Neural progenitor cell (in vitro differentiated cells): ENCODE measurements at regions not wholly inside any gene's neighbourhood (a gene's known extent, or its start where the extent isn't known, plus 50 kb on each side); places are given as distances from the start of the nearest gene placed in this dataset.

Source experiments
- DNase-seq: peaks from one replicate; pipeline ENCODE4 v3.0.0-alpha.2; 2016; ENCODE audit warnings: low spot score
- H2AFZ ChIP-seq: fragments of 200-600 bp; sonication (generic); replicated peaks from 2 replicates; pipeline ENCODE4 v1.6.1; 2016; ENCODE audit warnings: antibody characterized with exemption
- H3F3A ChIP-seq: fragments of 200-600 bp; sonication (generic); 2 replicates; pipeline ENCODE4 v1.6.1; 2016; ENCODE audit warnings: antibody characterized with exemption, low read depth
- H3K27ac ChIP-seq: fragments of 200-600 bp; sonication (generic); 2 replicates; pipeline ENCODE4 v1.5.1; 2016; ENCODE audit warnings: mild to moderate bottlenecking
- H3K27me3 ChIP-seq: fragments of 200-600 bp; sonication (generic); 2 replicates; pipeline ENCODE4 v1.6.1; 2016; ENCODE audit warnings: mild to moderate bottlenecking, moderate library complexity
- H3K36me3 ChIP-seq: fragments of 200-600 bp; sonication (generic); 2 replicates; pipeline ENCODE4 v1.5.1; 2016
- H3K4me1 ChIP-seq: fragments of 200-600 bp; sonication (generic); 2 replicates; pipeline ENCODE4 v1.6.1; 2016; ENCODE audit warnings: mixed run types
- H3K4me2 ChIP-seq: fragments of 200-600 bp; sonication (generic); 2 replicates; pipeline ENCODE4 v1.6.1; 2016
- H3K4me3 ChIP-seq: fragments of 200-600 bp; sonication (generic); 2 replicates; pipeline ENCODE4 v1.5.1; 2016
- H3K79me2 ChIP-seq: fragments of 200-600 bp; sonication (generic); 2 replicates; pipeline ENCODE4 v1.6.1; 2016; ENCODE audit warnings: low read depth
- H3K9ac ChIP-seq: fragments of 200-600 bp; sonication (generic); 2 replicates; pipeline ENCODE4 v1.6.1; 2016
- H3K9me3 ChIP-seq: fragments of 200-600 bp; sonication (generic); 2 replicates; pipeline ENCODE4 v1.5.1; 2016; ENCODE audit warnings: low read depth
- H4K20me1 ChIP-seq: fragments of 200-600 bp; sonication (generic); 2 replicates; pipeline ENCODE4 v1.6.1; 2016; ENCODE audit warnings: low read depth
- H3K27ac Mint-ChIP-seq: 3 replicates; pipeline ENCODE4 v1.8.0; 2021; ENCODE audit warnings: mixed read lengths
- H3K27me3 Mint-ChIP-seq: 2 replicates; pipeline ENCODE4 v1.8.0; 2022; ENCODE audit warnings: low read depth, mild to moderate bottlenecking, inconsistent platforms, moderate library complexity, mixed read lengths; ENCODE audit not compliant: insufficient read depth
- H3K36me3 Mint-ChIP-seq: 3 replicates; pipeline ENCODE4 v1.8.0; 2021; ENCODE audit warnings: mixed read lengths
- H3K4me1 Mint-ChIP-seq: 3 replicates; pipeline ENCODE4 v1.8.0; 2021; ENCODE audit warnings: mixed read lengths
- H3K4me3 Mint-ChIP-seq: 3 replicates; pipeline ENCODE4 v1.8.0; 2021; ENCODE audit warnings: mild to moderate bottlenecking, moderate library complexity, mixed read lengths
- H3K9me3 Mint-ChIP-seq: 3 replicates; pipeline ENCODE4 v1.8.0; 2020; ENCODE audit warnings: mixed read lengths
- CTCF ChIP-seq: fragments of 200-600 bp; sonication (generic); IDR thresholded peaks from 2 replicates; pipeline ENCODE4 v1.5.1; 2017; ENCODE audit warnings: antibody characterized with exemption, mild to moderate bottlenecking
- EZH2 ChIP-seq: fragments of 200-600 bp; sonication (generic); IDR thresholded peaks from 2 replicates; pipeline ENCODE4 v1.6.1; 2017; ENCODE audit warnings: antibody characterized with exemption, mild to moderate bottlenecking, moderate library complexity
- EZH2phosphoT487 ChIP-seq: fragments of 200-600 bp; sonication (generic); IDR thresholded peaks from 2 replicates; pipeline ENCODE4 v1.6.1; 2017; ENCODE audit warnings: antibody characterized with exemption

- no peaks in the 10 kb centered on the region for H3K36me3 ChIP-seq
- no peaks in the 10 kb centered on the region for H3F3A ChIP-seq
- no peak overlapping the region for H3K4me2 ChIP-seq
- Mint-ChIP-seq H3K27ac (no peak overlapping the region), H3K9me3 (no peaks in the 10 kb centered on the region), H3K4me1 (peaks cover 12% of the 10 kb centered on the region), H3K36me3 (no peaks in the 10 kb centered on the region), H3K27me3 (no peaks in the 10 kb centered on the region), H3K4me3 (no peak overlapping the region)
- no peaks in the 10 kb centered on the region for H4K20me1 ChIP-seq
- H3K27ac ChIP-seq = no peak overlapping the region
- TF ChIP-seq EZH2phosphoT487 = no peak
- no peak for TF ChIP-seq CTCF
- TF ChIP-seq EZH2 = no peak
- no peak overlapping the region for H3K9ac ChIP-seq
- no peak overlapping the region for H3K4me3 ChIP-seq
- no peaks in the 10 kb centered on the region for H3K79me2 ChIP-seq
- peaks cover 9% of the 10 kb centered on the region for H3K4me1 ChIP-seq
- peak; percentile 3 for DNase-seq
- H3K9me3 ChIP-seq = no peaks in the 10 kb centered on the region
- no peaks in the 10 kb centered on the region for H3K27me3 ChIP-seq
- H2AFZ ChIP-seq = no peak overlapping the region
Measured at GRCh38 chr12:91289906-91290305, 107.3 kb upstream of the DCN start.

- Histone ChIP-seq H3K36me3 (no peaks in the 10 kb centered on the region), H3K4me2 (no peak overlapping the region), H3F3A (no peaks in the 10 kb centered on the region), H3K79me2 (no peaks in the 10 kb centered on the region), H3K27ac (no peak overlapping the region), H3K4me3 (no peak overlapping the region), H3K4me1 (peaks cover 9% of the 10 kb centered on the region), H2AFZ (no peak overlapping the region), H3K27me3 (no peaks in the 10 kb centered on the region), H3K9me3 (no peaks in the 10 kb centered on the region), H3K9ac (no peak overlapping the region), H4K20me1 (no peaks in the 10 kb centered on the region)
- peaks cover 12% of the 10 kb centered on the region for H3K4me1 Mint-ChIP-seq
- no peak overlapping the region for H3K4me3 Mint-ChIP-seq
- H3K27ac Mint-ChIP-seq = no peak overlapping the region
- no peaks in the 10 kb centered on the region for H3K36me3 Mint-ChIP-seq
- TF ChIP-seq EZH2 (no peak), CTCF (no peak), EZH2phosphoT487 (no peak)
- H3K9me3 Mint-ChIP-seq = no peaks in the 10 kb centered on the region
- DNase-seq = no peak
- H3K27me3 Mint-ChIP-seq = no peaks in the 10 kb centered on the region
Measured at GRCh38 chr12:91289072-91289471, 106.5 kb upstream of the DCN start.

DNA sequence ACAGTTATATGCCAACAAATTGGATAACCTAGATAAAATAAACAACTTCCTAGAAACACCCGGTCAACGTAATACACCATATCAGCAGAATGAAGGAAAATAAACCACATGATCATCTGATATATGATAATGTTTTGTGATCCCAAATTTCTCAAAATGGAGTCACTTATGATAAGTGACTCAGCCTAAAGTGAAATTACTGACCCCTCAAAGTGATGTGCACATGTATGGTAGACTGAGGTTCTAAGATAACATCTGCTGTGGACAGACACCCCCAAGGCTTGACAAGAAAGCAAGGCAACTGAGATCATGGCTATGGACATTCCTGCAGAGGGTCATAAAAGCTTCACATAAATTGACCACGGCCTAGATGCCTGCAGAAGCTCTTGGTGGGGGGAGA lies 105.1 kb upstream of the DCN start:
- H3K4me1 Mint-ChIP-seq = peaks cover 12% of the 10 kb centered on the region
- Histone ChIP-seq H3K27me3 (no peaks in the 10 kb centered on the region), H3K4me3 (no peak overlapping the region), H3K27ac (no peak overlapping the region), H3K9ac (no peak overlapping the region), H3K9me3 (no peaks in the 10 kb centered on the region), H3K4me1 (peaks cover 9% of the 10 kb centered on the region), H3K36me3 (no peaks in the 10 kb centered on the region), H2AFZ (no peak overlapping the region), H3K4me2 (no peak overlapping the region), H3F3A (no peaks in the 10 kb centered on the region), H3K79me2 (no peaks in the 10 kb centered on the region), H4K20me1 (no peaks in the 10 kb centered on the region)
- H3K9me3 Mint-ChIP-seq = no peaks in the 10 kb centered on the region
- H3K27me3 Mint-ChIP-seq = no peaks in the 10 kb centered on the region
- H3K36me3 Mint-ChIP-seq = no peaks in the 10 kb centered on the region
- no peak for DNase-seq
- TF ChIP-seq EZH2 (no peak), CTCF (no peak), EZH2phosphoT487 (no peak)
- H3K27ac Mint-ChIP-seq = no peak overlapping the region
- no peak overlapping the region for H3K4me3 Mint-ChIP-seq

- DNase-seq = no peak
- no peak overlapping the region for H2AFZ ChIP-seq
- peaks cover 26% of the 10 kb centered on the region for H3K4me1 ChIP-seq
- H3K9me3 ChIP-seq = no peaks in the 10 kb centered on the region
- H3K4me3 ChIP-seq = no peak overlapping the region
- no peaks in the 10 kb centered on the region for H3K27me3 Mint-ChIP-seq
- no peaks in the 10 kb centered on the region for H4K20me1 ChIP-seq
- no peak overlapping the region for H3K27ac ChIP-seq
- TF ChIP-seq EZH2phosphoT487 (no peak), EZH2 (no peak), CTCF (no peak)
- no peak overlapping the region for H3K4me2 ChIP-seq
- H3K9me3 Mint-ChIP-seq = no peaks in the 10 kb centered on the region
- H3K79me2 ChIP-seq = no peaks in the 10 kb centered on the region
- no peaks in the 10 kb centered on the region for H3K36me3 ChIP-seq
- H3K4me3 Mint-ChIP-seq = no peak overlapping the region
- no peak overlapping the region for H3K9ac ChIP-seq
- no peaks in the 10 kb centered on the region for H3K27me3 ChIP-seq
- H3F3A ChIP-seq = no peaks in the 10 kb centered on the region
- H3K36me3 Mint-ChIP-seq = no peaks in the 10 kb centered on the region
- no peak overlapping the region for H3K27ac Mint-ChIP-seq
- H3K4me1 Mint-ChIP-seq = peaks cover 8% of the 10 kb centered on the region
Measured at GRCh38 chr12:91278126-91278525, 95.5 kb upstream of the DCN start.
